Caco-2 (cell line): ENCODE measurements at regions not wholly inside any gene's neighbourhood (a gene's known extent, or its start where the extent isn't known, plus 50 kb on each side); places are given as distances from the start of the nearest gene placed in this dataset.

Experiments used
- BruUV-seq: library from RNA; stranded (reverse); fragments of 400-500 nt; replicated peaks from 2 replicates; lab custom pipeline; 2021; lab: Mats Ljungman, UMichigan
- CTCF ChIA-PET: fragments of 300-600 bp; sonication (Branson Sonifier 250); formaldehyde crosslinking; loops from one replicate; lab custom pipeline; 2022; ENCODE audit warnings: antibody characterized with exemption; lab: Charles Lee
- POLR2A ChIA-PET: fragments of 300-600 bp; sonication (Branson Sonifier 250); formaldehyde crosslinking; loops from one replicate; lab custom pipeline; 2022; ENCODE audit warnings: antibody characterized with exemption; lab: Charles Lee
- DNase-seq, 2 experiments: peaks; one replicate each; pipeline versions ENCODE4 v3.0.0 to v3.0.0-alpha.2; 2020 to 2022
- H3K27me3 ChIP-seq: replicated peaks from 2 replicates; pipeline ENCODE4 v1.6.0; 2011; ENCODE audit warnings: low read length; ENCODE audit not compliant: control insufficient read depth, insufficient read depth
- H3K36me3 ChIP-seq: 2 replicates; pipeline ENCODE4 v1.5.1; 2011; ENCODE audit warnings: low read length; ENCODE audit not compliant: control insufficient read depth, insufficient read depth
- H3K4me1 ChIP-seq: fragments of 250-450 bp; sonication (Bioruptor Pico); 2 replicates; pipeline ENCODE4 v1.5.1; 2020; ENCODE audit warnings: mild to moderate bottlenecking
- H3K4me3 ChIP-seq: 2 replicates; pipeline ENCODE4 v1.5.1; 2011; ENCODE audit warnings: low read depth, mild to moderate bottlenecking, control low read depth, low read length
- H3K9me3 ChIP-seq: fragments of 250-450 bp; sonication (Bioruptor Pico); 2 replicates; pipeline ENCODE4 v1.5.1; 2020; ENCODE audit warnings: mild to moderate bottlenecking, moderate library complexity
- H3K27ac Mint-ChIP-seq: one replicate; pipeline ENCODE4 v1.8.0; 2022; ENCODE audit warnings: mixed read lengths; ENCODE audit not compliant: unreplicated experiment
- H3K27me3 Mint-ChIP-seq: one replicate; pipeline ENCODE4 v1.8.0; 2022; ENCODE audit warnings: mixed read lengths; ENCODE audit not compliant: insufficient read depth, unreplicated experiment
- H3K36me3 Mint-ChIP-seq: one replicate; pipeline ENCODE4 v1.8.0; 2022; ENCODE audit warnings: mild to moderate bottlenecking, mixed read lengths; ENCODE audit not compliant: insufficient read depth, unreplicated experiment
- H3K4me1 Mint-ChIP-seq: one replicate; pipeline ENCODE4 v1.8.0; 2022; ENCODE audit warnings: low read depth, mixed read lengths; ENCODE audit not compliant: unreplicated experiment
- H3K4me3 Mint-ChIP-seq: one replicate; pipeline ENCODE4 v1.8.0; 2022; ENCODE audit warnings: mild to moderate bottlenecking, moderate library complexity, mixed read lengths; ENCODE audit not compliant: unreplicated experiment
- H3K9me3 Mint-ChIP-seq: one replicate; pipeline ENCODE4 v1.8.0; 2022; ENCODE audit warnings: mixed read lengths; ENCODE audit not compliant: unreplicated experiment
- CTCF ChIP-seq, 2 experiments: fragments of 200-600 bp in 1 of 2; IDR thresholded peaks; 1 replicate in 1 of 2; 2 replicates in 1 of 2; pipeline versions ENCODE4 v1.5.1 to v1.8.0; 2011 to 2022; ENCODE audit warnings: antibody characterized with exemption in 1 of 2, control low read depth in 1 of 2, inconsistent platforms in 1 of 2, low read depth in 1 of 2, low read length in 1 of 2, mild to moderate bottlenecking in 1 of 2, moderate library complexity in 1 of 2; ENCODE audit not compliant: insufficient read depth in 1 of 2, severe bottlenecking in 1 of 2, unreplicated experiment in 1 of 2
- intact Hi-C: fragments of 100-400 bp; cut with micrococcal nuclease; formaldehyde crosslinking; loops from one replicate; pipeline ENCODE4 v1.10.0; 2022; ENCODE audit not compliant: unreplicated experiment

GRCh38 chr13:47310401-47310800, 413.5 kb upstream of the HTR2A start:
- Histone ChIP-seq H3K36me3 (no peaks in the 10 kb centered on the region), H3K4me3 (no peak overlapping the region), H3K4me1 (no peaks in the 10 kb centered on the region), H3K9me3 (no peaks in the 10 kb centered on the region), H3K27me3 (no peaks in the 10 kb centered on the region)
- BruUV-seq, result no TSS peak
- no peak for DNase-seq
- Mint-ChIP-seq H3K36me3 (no peaks in the 10 kb centered on the region), H3K4me1 (no peaks in the 10 kb centered on the region), H3K27me3 (peaks cover 10% of the 10 kb centered on the region), H3K9me3 (no peaks in the 10 kb centered on the region), H3K4me3 (no peak overlapping the region), H3K27ac (no peak overlapping the region)
- POLR2A ChIA-PET, result no interaction called here
- no peak for TF ChIP-seq CTCF (IDR thresholded peaks at IDR 0.05; ENCODE audit: insufficient read depth in 1 of 2, low read depth in 1 of 2, low read length in 1 of 2, severe bottlenecking in 1 of 2, unreplicated experiment in 1 of 2)
- CTCF ChIA-PET, result no interaction called here
- intact Hi-C loops, result no loop called here

GRCh38 chr13:47306991-47307390, 410.1 kb upstream of the HTR2A start:
- Histone ChIP-seq H3K9me3 (no peaks in the 10 kb centered on the region), H3K4me3 (no peak overlapping the region), H3K27me3 (no peaks in the 10 kb centered on the region), H3K36me3 (no peaks in the 10 kb centered on the region), H3K4me1 (no peaks in the 10 kb centered on the region)
- intact Hi-C loops, result no loop called here
- ChIA-PET POLR2A (no interaction called here), CTCF (no interaction called here)
- H3K27me3 Mint-ChIP-seq, result peaks cover 5% of the 10 kb centered on the region
- no peak for TF ChIP-seq CTCF (IDR thresholded peaks at IDR 0.05; ENCODE audit: insufficient read depth in 1 of 2, low read depth in 1 of 2, low read length in 1 of 2, severe bottlenecking in 1 of 2, unreplicated experiment in 1 of 2)
- H3K27ac Mint-ChIP-seq, result no peak overlapping the region
- H3K4me3 Mint-ChIP-seq, result no peak overlapping the region
- no peaks in the 10 kb centered on the region for H3K36me3 Mint-ChIP-seq
- no peaks in the 10 kb centered on the region for H3K4me1 Mint-ChIP-seq
- peak in 1 of 2 experiments; percentile 7 for DNase-seq
- H3K9me3 Mint-ChIP-seq, result no peaks in the 10 kb centered on the region
- no TSS peak for BruUV-seq

- Histone ChIP-seq H3K4me3 (no peak overlapping the region), H3K27me3 (no peaks in the 10 kb centered on the region), H3K4me1 (no peaks in the 10 kb centered on the region), H3K9me3 (no peaks in the 10 kb centered on the region), H3K36me3 (no peaks in the 10 kb centered on the region)
- H3K4me1 Mint-ChIP-seq, result no peaks in the 10 kb centered on the region
- ChIA-PET CTCF (no interaction called here), POLR2A (no interaction called here)
- no peak for TF ChIP-seq CTCF (IDR thresholded peaks at IDR 0.05; ENCODE audit: insufficient read depth in 1 of 2, low read depth in 1 of 2, low read length in 1 of 2, severe bottlenecking in 1 of 2, unreplicated experiment in 1 of 2)
- BruUV-seq, result no TSS peak
- intact Hi-C loops, result no loop called here
- no peaks in the 10 kb centered on the region for H3K36me3 Mint-ChIP-seq
- H3K27ac Mint-ChIP-seq, result no peak overlapping the region
- no peak for DNase-seq
- H3K4me3 Mint-ChIP-seq, result no peak overlapping the region
- H3K9me3 Mint-ChIP-seq, result no peaks in the 10 kb centered on the region
- no peaks in the 10 kb centered on the region for H3K27me3 Mint-ChIP-seq
Observed at GRCh38 chr13:47303626-47304025, 406.8 kb upstream of the HTR2A start.
